ENCODE measurements at regions not wholly inside any gene's neighbourhood (a gene's known extent, or its start where the extent isn't known, plus 50 kb on each side); places are given as distances from the start of the nearest gene placed in this dataset.

- TF ChIP-seq EZH2phosphoT487 (IDR thresholded peaks at IDR 0.05; ENCODE audit: borderline replicate concordance, low read length), result no peak
- TF ChIP-seq, protein P1, sequence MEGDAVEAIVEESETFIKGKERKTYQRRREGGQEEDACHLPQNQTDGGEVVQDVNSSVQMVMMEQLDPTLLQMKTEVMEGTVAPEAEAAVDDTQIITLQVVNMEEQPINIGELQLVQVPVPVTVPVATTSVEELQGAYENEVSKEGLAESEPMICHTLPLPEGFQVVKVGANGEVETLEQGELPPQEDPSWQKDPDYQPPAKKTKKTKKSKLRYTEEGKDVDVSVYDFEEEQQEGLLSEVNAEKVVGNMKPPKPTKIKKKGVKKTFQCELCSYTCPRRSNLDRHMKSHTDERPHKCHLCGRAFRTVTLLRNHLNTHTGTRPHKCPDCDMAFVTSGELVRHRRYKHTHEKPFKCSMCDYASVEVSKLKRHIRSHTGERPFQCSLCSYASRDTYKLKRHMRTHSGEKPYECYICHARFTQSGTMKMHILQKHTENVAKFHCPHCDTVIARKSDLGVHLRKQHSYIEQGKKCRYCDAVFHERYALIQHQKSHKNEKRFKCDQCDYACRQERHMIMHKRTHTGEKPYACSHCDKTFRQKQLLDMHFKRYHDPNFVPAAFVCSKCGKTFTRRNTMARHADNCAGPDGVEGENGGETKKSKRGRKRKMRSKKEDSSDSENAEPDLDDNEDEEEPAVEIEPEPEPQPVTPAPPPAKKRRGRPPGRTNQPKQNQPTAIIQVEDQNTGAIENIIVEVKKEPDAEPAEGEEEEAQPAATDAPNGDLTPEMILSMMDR (IDR thresholded peaks at IDR 0.05; ENCODE audit: low read depth, low read length, poor library complexity, severe bottlenecking), result no peak
Observed at GRCh38 chr5:2047341-2047927, 164.7 kb upstream of the IRX4 start.

Measured in DOHH2 (cell line).